IMR-90 (cell line): ENCODE measurements at regions not wholly inside any gene's neighbourhood (a gene's known extent, or its start where the extent isn't known, plus 50 kb on each side); places are given as distances from the start of the nearest gene placed in this dataset.

Experiments used
- ATAC-seq: fragments of 200-7000 bp; cut with Tn5 transposase; 2 replicates; pipeline ENCODE4 v1.9.1; 2020; ENCODE audit warnings: low read depth, mild to moderate bottlenecking, moderate library complexity
- BruUV-seq: library from RNA; stranded (reverse); fragments of 400-500 nt; replicated peaks from 2 replicates; lab custom pipeline; 2021; lab: Mats Ljungman, UMichigan
- CTCF ChIA-PET: fragments of 300-600 bp; formaldehyde crosslinking; extraction: SDS; loops from one replicate; lab custom pipeline; 2021; ENCODE audit warnings: antibody characterized with exemption; lab: Yijun Ruan, JAX
- POLR2A ChIA-PET: fragments of 300-600 bp; sonication (Branson Sonifier 250); formaldehyde crosslinking; loops from one replicate; lab custom pipeline; 2022; ENCODE audit warnings: antibody characterized with exemption; ENCODE audit not compliant: unreplicated experiment; lab: Charles Lee
- DNase-seq: peaks from one replicate; pipeline ENCODE4 v3.0.0; 2013
- H2AFZ ChIP-seq: replicated peaks from 2 replicates; pipeline ENCODE3; 2013; ENCODE audit warnings: low read length, mild to moderate bottlenecking; ENCODE audit not compliant: poor library complexity
- H2AK5ac ChIP-seq: 2 replicates; pipeline ENCODE4 v1.6.1; 2013; ENCODE audit warnings: low read depth, low read length, inconsistent platforms
- H2AK9ac ChIP-seq: replicated peaks from 2 replicates; pipeline ENCODE3; 2013; ENCODE audit warnings: mild to moderate bottlenecking, low read depth, low read length, moderate library complexity; ENCODE audit not compliant: poor library complexity
- H2BK120ac ChIP-seq: 2 replicates; pipeline ENCODE4 v1.6.1; 2013; ENCODE audit warnings: low read depth, low read length, inconsistent platforms
- H2BK15ac ChIP-seq: 3 replicates; pipeline ENCODE4 v1.6.1; 2013; ENCODE audit warnings: low read depth, low read length, inconsistent platforms
- H2BK20ac ChIP-seq: 2 replicates; pipeline ENCODE4 v1.6.1; 2013; ENCODE audit warnings: low read depth, mild to moderate bottlenecking, inconsistent platforms, low read length, moderate library complexity
- H2BK5ac ChIP-seq: 2 replicates; pipeline ENCODE4 v1.6.1; 2013; ENCODE audit warnings: mild to moderate bottlenecking, low read depth, low read length, inconsistent platforms; ENCODE audit not compliant: poor library complexity, severe bottlenecking
- H3K14ac ChIP-seq: replicated peaks from 2 replicates; pipeline ENCODE4 v1.6.1; 2013; ENCODE audit warnings: low read depth, low read length, inconsistent platforms
- H3K18ac ChIP-seq: 2 replicates; pipeline ENCODE4 v1.6.1; 2013; ENCODE audit warnings: low read depth, low read length, control low read depth
- H3K23ac ChIP-seq: 2 replicates; pipeline ENCODE4 v1.6.1; 2013; ENCODE audit warnings: low read depth, low read length, inconsistent platforms
- H3K27ac ChIP-seq: 2 replicates; pipeline ENCODE4 v1.5.1; 2013; ENCODE audit warnings: mild to moderate bottlenecking, control low read depth, low read length; ENCODE audit not compliant: insufficient read depth
- H3K27me3 ChIP-seq: 2 replicates; pipeline ENCODE4 v1.6.1; 2013; ENCODE audit warnings: low read length; ENCODE audit not compliant: control insufficient read depth, insufficient read depth
- H3K36me3 ChIP-seq: 2 replicates; pipeline ENCODE4 v1.6.1; 2013; ENCODE audit warnings: low read length, mixed read lengths; ENCODE audit not compliant: control insufficient read depth, insufficient read depth
- H3K4ac ChIP-seq: 2 replicates; pipeline ENCODE4 v1.6.1; 2013; ENCODE audit warnings: low read depth, low read length, inconsistent platforms
- H3K4me1 ChIP-seq: 2 replicates; pipeline ENCODE4 v1.6.1; 2013; ENCODE audit warnings: low read length, mixed read lengths; ENCODE audit not compliant: control insufficient read depth, insufficient read depth
- H3K4me2 ChIP-seq: 2 replicates; pipeline ENCODE4 v1.6.1; 2013; ENCODE audit warnings: low read depth, mild to moderate bottlenecking, control low read depth, low read length, moderate library complexity
- H3K4me3 ChIP-seq: 2 replicates; pipeline ENCODE4 v1.5.1; 2013; ENCODE audit warnings: low read depth, mild to moderate bottlenecking, control low read depth, low read length, moderate library complexity; ENCODE audit not compliant: insufficient read depth
- H3K56ac ChIP-seq: 2 replicates; pipeline ENCODE4 v1.6.1; 2013; ENCODE audit warnings: low read length, inconsistent platforms; ENCODE audit not compliant: insufficient read depth; ENCODE audit errors: extremely low read depth
- H3K79me1 ChIP-seq, 2 experiments: 2 replicates each; pipeline ENCODE4 v1.6.1; 2013; ENCODE audit warnings: low read length in 2 of 2, inconsistent platforms in 1 of 2, low read depth in 1 of 2
- H3K9ac ChIP-seq: 2 replicates; pipeline ENCODE4 v1.6.1; 2013; ENCODE audit warnings: low read depth, low read length, control low read depth
- H3K9me1 ChIP-seq: 2 replicates; pipeline ENCODE4 v1.6.1; 2013; ENCODE audit warnings: low read length, inconsistent platforms; ENCODE audit not compliant: insufficient read depth
- H3K9me3 ChIP-seq: 2 replicates; pipeline ENCODE4 v1.6.1; 2013; ENCODE audit warnings: low read length; ENCODE audit not compliant: control insufficient read depth, insufficient read depth
- H4K20me1 ChIP-seq: 2 replicates; pipeline ENCODE4 v1.6.1; 2013; ENCODE audit warnings: low read length, inconsistent platforms; ENCODE audit not compliant: insufficient read depth
- H4K5ac ChIP-seq: 2 replicates; pipeline ENCODE4 v1.6.1; 2013; ENCODE audit warnings: mild to moderate bottlenecking, low read depth, low read length, control low read depth
- H4K8ac ChIP-seq, 2 experiments: 2 replicates each; pipeline ENCODE4 v1.6.1; 2013; ENCODE audit warnings: low read depth in 2 of 2, low read length in 2 of 2, control low read depth in 1 of 2, inconsistent platforms in 1 of 2
- H4K91ac ChIP-seq: 2 replicates; pipeline ENCODE4 v1.6.1; 2013; ENCODE audit warnings: low read depth, low read length, inconsistent platforms; ENCODE audit not compliant: insufficient read depth
- CEBPB ChIP-seq: IDR thresholded peaks from 2 replicates; pipeline ENCODE4 v1.6.1; 2012; ENCODE audit warnings: low read depth, low read length, improper control_type of control experiment
- RFX5 ChIP-seq: IDR thresholded peaks from 2 replicates; pipeline ENCODE4 v1.8.0; 2012; ENCODE audit warnings: low read depth, mild to moderate bottlenecking, low read length, moderate library complexity
- SMC3 ChIP-seq: fragments of 150-350 bp; IDR thresholded peaks from 2 replicates; pipeline ENCODE4 v1.6.1; 2016; ENCODE audit warnings: low read depth, mild to moderate bottlenecking, antibody characterized with exemption, low read length, moderate library complexity
- WGBS, 2 experiments: methylation state at CpG; one replicate each; pipeline versions ENCODE4 v1.1.5 to v1.1.7; 2013; ENCODE audit warnings: missing lambda C conversion rate in 2 of 2; ENCODE audit not compliant: insufficient read length in 1 of 2; ENCODE audit errors: extremely low coverage in 2 of 2; 5-methylcytosine and 5-hydroxymethylcytosine counted together
- dilution Hi-C: fragments of 300-500 bp; cut with HindIII; formaldehyde crosslinking; loops from one replicate; pipeline ENCODE4 v1.14.3; 2018; ENCODE audit warnings: low sequenced_read_pairs; ENCODE audit not compliant: unreplicated experiment
- in situ Hi-C: fragments of 300-500 bp; cut with MboI; formaldehyde crosslinking; loops from 3 replicates; pipeline ENCODE4 v1.14.3; 2019; ENCODE audit warnings: low sequenced_read_pairs, inconsistent platforms, mixed read lengths
- intact Hi-C: fragments of 100-400 bp; cut with micrococcal nuclease; formaldehyde crosslinking; loops from 2 replicates; pipeline ENCODE4 v1.10.0; 2022

DNA sequence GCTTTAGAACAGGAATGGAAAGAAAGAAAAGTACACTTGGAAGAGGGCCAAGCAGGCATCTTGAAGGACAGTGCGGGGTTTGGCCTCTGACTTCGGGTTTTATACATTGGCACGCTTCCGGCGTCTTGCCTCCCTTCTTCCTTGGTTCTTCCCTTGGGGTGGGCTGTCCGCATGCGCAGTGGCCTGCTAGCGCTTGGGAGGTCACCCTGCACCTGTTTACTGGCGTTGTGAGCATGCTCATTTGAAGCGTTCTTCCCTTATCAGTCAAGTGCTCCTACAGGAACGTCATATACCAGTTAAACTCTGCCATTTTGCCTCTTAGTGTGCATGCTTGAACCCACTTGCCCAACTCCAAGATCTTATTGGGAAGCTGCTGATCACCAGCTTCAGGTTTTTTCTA is 230.0 kb downstream of the TTLL2 start:
- no peak overlapping the region for H2BK120ac ChIP-seq
- in situ Hi-C loops (no loop called here), dilution Hi-C loops (no loop called here), intact Hi-C loops (no loop called here)
- no peaks in the 10 kb centered on the region for H3K36me3 ChIP-seq
- no peak overlapping the region for H2BK15ac ChIP-seq
- no peaks in the 10 kb centered on the region for H3K27me3 ChIP-seq
- TF ChIP-seq SMC3 (no peak), CEBPB (no peak), RFX5 (no peak)
- H3K56ac ChIP-seq = no peak overlapping the region
- H3K4me1 ChIP-seq = no peaks in the 10 kb centered on the region
- H3K14ac ChIP-seq = no peak overlapping the region
- peaks cover 42% of the 10 kb centered on the region for H3K9me3 ChIP-seq
- H2AK9ac ChIP-seq = no peak overlapping the region
- DNase-seq (no peak), ATAC-seq (no peak)
- H3K4me3 ChIP-seq = no peak overlapping the region
- 84% methylated on average over 8 of the region's 11 CpGs; no CpG with 5 or more reads in 1 of the 2 experiments for WGBS, 2 experiments
- H3K4ac ChIP-seq = no peak overlapping the region
- H3K18ac ChIP-seq = no peak overlapping the region
- H3K4me2 ChIP-seq = no peak overlapping the region
- BruUV-seq = no TSS peak
- no peaks in the 10 kb centered on the region for H4K20me1 ChIP-seq
- no peak overlapping the region for H2AFZ ChIP-seq
- H3K27ac ChIP-seq = no peak overlapping the region
- CTCF ChIA-PET = no interaction called here
- no peaks in the 10 kb centered on the region for H3K9me1 ChIP-seq
- no peak overlapping the region for H4K5ac ChIP-seq
- POLR2A ChIA-PET = no interaction called here
- no peak overlapping the region for H2BK5ac ChIP-seq
- no peak overlapping the region for H2AK5ac ChIP-seq
- H4K8ac ChIP-seq = no peak overlapping the region
- no peak overlapping the region for H3K9ac ChIP-seq
- no peak overlapping the region for H4K91ac ChIP-seq
- no peak overlapping the region for H3K23ac ChIP-seq
- no peaks in the 10 kb centered on the region for H3K79me1 ChIP-seq
- no peak overlapping the region for H2BK20ac ChIP-seq
